ENCODE measurements at regions not wholly inside any gene's neighbourhood (a gene's known extent, or its start where the extent isn't known, plus 50 kb on each side); places are given as distances from the start of the nearest gene placed in this dataset.

DNA sequence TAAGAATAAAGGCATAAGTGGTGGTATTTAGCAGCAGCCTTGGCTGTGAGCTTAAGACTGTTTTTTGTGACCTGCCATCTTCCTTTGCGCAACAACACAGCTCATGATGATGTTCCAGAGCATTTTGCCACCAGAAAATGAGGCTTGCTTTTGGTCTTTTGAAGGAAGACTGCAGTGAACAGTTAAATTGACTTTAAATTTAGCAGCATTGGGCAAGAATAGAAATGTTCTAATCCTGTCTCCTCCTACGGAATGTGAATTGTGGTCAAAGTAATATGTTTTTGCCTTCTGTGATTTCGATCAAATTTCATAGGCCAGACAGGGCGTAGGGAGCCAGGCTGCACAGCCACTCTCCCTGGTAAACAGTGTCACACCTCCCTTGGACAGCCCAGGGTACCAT is 460.7 kb upstream of the RASGRP1 start:
- Histone ChIP-seq H3K9me3 (ENCODE audit: insufficient read depth, low read length) (no peaks in the 10 kb centered on the region), H3K36me3 (ENCODE audit: low read length) (no peaks in the 10 kb centered on the region), H2AFZ (ENCODE audit: low read depth, low read length, severe bottlenecking) (no peak overlapping the region), H3K79me2 (ENCODE audit: insufficient read depth, low read length) (no peaks in the 10 kb centered on the region), H3F3A (ENCODE audit: insufficient read depth) (no peaks in the 10 kb centered on the region), H3K4me2 (ENCODE audit: low read depth, low read length, poor library complexity, severe bottlenecking) (no peak overlapping the region), H3K9ac (ENCODE audit: low read length) (no peak overlapping the region), H4K20me1 (ENCODE audit: low read depth, low read length) (no peaks in the 10 kb centered on the region), H3K27me3 (ENCODE audit: low read length) (no peaks in the 10 kb centered on the region), H3K9me2 (replicated peaks; ENCODE audit: insufficient read depth, low read length) (no peaks in the 10 kb centered on the region), H3K4me3 (ENCODE audit: insufficient read depth, low read length, poor library complexity, severe bottlenecking) (no peak overlapping the region), H3K27ac (ENCODE audit: low read depth, low read length) (no peak overlapping the region)
- no peak for TF ChIP-seq EZH2phosphoT487 (conservative IDR thresholded peaks at IDR 0.05; ENCODE audit: low read length)
- TF ChIP-seq, protein P1, sequence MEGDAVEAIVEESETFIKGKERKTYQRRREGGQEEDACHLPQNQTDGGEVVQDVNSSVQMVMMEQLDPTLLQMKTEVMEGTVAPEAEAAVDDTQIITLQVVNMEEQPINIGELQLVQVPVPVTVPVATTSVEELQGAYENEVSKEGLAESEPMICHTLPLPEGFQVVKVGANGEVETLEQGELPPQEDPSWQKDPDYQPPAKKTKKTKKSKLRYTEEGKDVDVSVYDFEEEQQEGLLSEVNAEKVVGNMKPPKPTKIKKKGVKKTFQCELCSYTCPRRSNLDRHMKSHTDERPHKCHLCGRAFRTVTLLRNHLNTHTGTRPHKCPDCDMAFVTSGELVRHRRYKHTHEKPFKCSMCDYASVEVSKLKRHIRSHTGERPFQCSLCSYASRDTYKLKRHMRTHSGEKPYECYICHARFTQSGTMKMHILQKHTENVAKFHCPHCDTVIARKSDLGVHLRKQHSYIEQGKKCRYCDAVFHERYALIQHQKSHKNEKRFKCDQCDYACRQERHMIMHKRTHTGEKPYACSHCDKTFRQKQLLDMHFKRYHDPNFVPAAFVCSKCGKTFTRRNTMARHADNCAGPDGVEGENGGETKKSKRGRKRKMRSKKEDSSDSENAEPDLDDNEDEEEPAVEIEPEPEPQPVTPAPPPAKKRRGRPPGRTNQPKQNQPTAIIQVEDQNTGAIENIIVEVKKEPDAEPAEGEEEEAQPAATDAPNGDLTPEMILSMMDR (IDR thresholded peaks at IDR 0.05; ENCODE audit: insufficient read depth, low read length, poor library complexity, severe bottlenecking): no peak

DNA sequence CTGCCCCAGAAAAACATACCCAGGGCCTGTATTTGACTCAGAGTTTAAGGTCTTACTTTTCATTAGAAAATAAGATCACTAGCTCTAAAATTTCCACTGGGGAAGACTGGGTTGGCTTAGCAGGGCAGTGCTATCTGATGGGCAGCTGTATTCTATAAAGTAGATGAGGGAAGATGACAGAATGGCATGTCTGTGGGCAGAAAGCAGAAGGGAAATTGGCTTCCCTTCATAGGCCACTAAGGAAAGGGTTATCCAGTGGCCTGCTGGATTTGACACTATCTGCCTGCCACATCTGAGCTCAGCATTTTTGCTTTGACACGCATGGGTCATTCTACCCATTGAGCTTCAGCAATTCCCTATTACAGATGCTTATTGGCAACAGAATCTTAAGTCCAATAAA is 461.3 kb upstream of the RASGRP1 start:
- Histone ChIP-seq H3K79me2 (ENCODE audit: insufficient read depth, low read length) (no peaks in the 10 kb centered on the region), H3K4me3 (ENCODE audit: insufficient read depth, low read length, poor library complexity, severe bottlenecking) (no peak overlapping the region), H3K27me3 (ENCODE audit: low read length) (no peaks in the 10 kb centered on the region), H3K27ac (ENCODE audit: low read depth, low read length) (no peak overlapping the region), H2AFZ (ENCODE audit: low read depth, low read length, severe bottlenecking) (no peak overlapping the region), H3K4me2 (ENCODE audit: low read depth, low read length, poor library complexity, severe bottlenecking) (no peak overlapping the region), H3K36me3 (ENCODE audit: low read length) (no peaks in the 10 kb centered on the region), H3F3A (ENCODE audit: insufficient read depth) (no peaks in the 10 kb centered on the region), H3K9ac (ENCODE audit: low read length) (no peak overlapping the region), H3K9me3 (ENCODE audit: insufficient read depth, low read length) (no peaks in the 10 kb centered on the region), H3K9me2 (replicated peaks; ENCODE audit: insufficient read depth, low read length) (no peaks in the 10 kb centered on the region), H4K20me1 (ENCODE audit: low read depth, low read length) (no peaks in the 10 kb centered on the region)
- TF ChIP-seq, protein P1 (IDR thresholded peaks at IDR 0.05; ENCODE audit: insufficient read depth, low read length, poor library complexity, severe bottlenecking): no peak
- TF ChIP-seq EZH2phosphoT487 (conservative IDR thresholded peaks at IDR 0.05; ENCODE audit: low read length): no peak

GRCh38 chr15:39028069-39028468 is 463.5 kb upstream of the RASGRP1 start:
- Histone ChIP-seq H3K36me3 (ENCODE audit: low read length) (no peaks in the 10 kb centered on the region), H3F3A (ENCODE audit: insufficient read depth) (no peaks in the 10 kb centered on the region), H3K9me2 (replicated peaks; ENCODE audit: insufficient read depth, low read length) (no peaks in the 10 kb centered on the region), H3K9ac (ENCODE audit: low read length) (no peak overlapping the region), H4K20me1 (ENCODE audit: low read depth, low read length) (no peaks in the 10 kb centered on the region), H3K79me2 (ENCODE audit: insufficient read depth, low read length) (no peaks in the 10 kb centered on the region), H3K9me3 (ENCODE audit: insufficient read depth, low read length) (no peaks in the 10 kb centered on the region), H3K4me3 (ENCODE audit: insufficient read depth, low read length, poor library complexity, severe bottlenecking) (no peak overlapping the region), H3K27ac (ENCODE audit: low read depth, low read length) (no peak overlapping the region), H2AFZ (ENCODE audit: low read depth, low read length, severe bottlenecking) (no peak overlapping the region), H3K4me2 (ENCODE audit: low read depth, low read length, poor library complexity, severe bottlenecking) (no peak overlapping the region), H3K27me3 (ENCODE audit: low read length) (no peaks in the 10 kb centered on the region)
- TF ChIP-seq, protein P1 (IDR thresholded peaks at IDR 0.05; ENCODE audit: insufficient read depth, low read length, poor library complexity, severe bottlenecking): no peak
- no peak for TF ChIP-seq EZH2phosphoT487 (conservative IDR thresholded peaks at IDR 0.05; ENCODE audit: low read length)

All from SU-DHL-6 (cell line).